ENCODE measurements at regions not wholly inside any gene's neighbourhood (a gene's known extent, or its start where the extent isn't known, plus 50 kb on each side); places are given as distances from the start of the nearest gene placed in this dataset.

GRCh38 chr10:131676800-131677421 is 223.9 kb upstream of the PPP2R2D start:
- no peak for DNase-seq

- no peak for DNase-seq
These were observed 223.1 kb upstream of the PPP2R2D start for GRCh38 chr10:131677671-131678070.

- DNase-seq, result no peak
These were observed 222.6 kb upstream of the PPP2R2D start for GRCh38 chr10:131678171-131678570.

GRCh38 chr10:131678613-131679012 is 222.2 kb upstream of the PPP2R2D start:
- DNase-seq, result no peak

GRCh38 chr10:131679926-131680325 is 220.9 kb upstream of the PPP2R2D start:
- no peak for DNase-seq

GRCh38 chr10:131681122-131681521 is 219.7 kb upstream of the PPP2R2D start:
- no peak for DNase-seq

- DNase-seq, result no peak
These were observed 219.2 kb upstream of the PPP2R2D start for GRCh38 chr10:131681656-131682055.

- no peak for DNase-seq
These were observed 218.4 kb upstream of the PPP2R2D start for GRCh38 chr10:131682271-131682962.

- DNase-seq, result no peak
These were observed 217.4 kb upstream of the PPP2R2D start for GRCh38 chr10:131683281-131683861.

- no peak for DNase-seq
These were observed 216.9 kb upstream of the PPP2R2D start for GRCh38 chr10:131683941-131684340.

GRCh38 chr10:131685007-131685406 is 215.8 kb upstream of the PPP2R2D start:
- no peak for DNase-seq

GRCh38 chr10:131685576-131685975 is 215.2 kb upstream of the PPP2R2D start:
- DNase-seq, result no peak

- no peak for DNase-seq
These were observed 213.9 kb upstream of the PPP2R2D start for GRCh38 chr10:131686781-131687420.

GRCh38 chr10:131688304-131688703 is 212.5 kb upstream of the PPP2R2D start:
- no peak for DNase-seq

- DNase-seq, result no peak
These were observed 211.8 kb upstream of the PPP2R2D start for GRCh38 chr10:131689016-131689415.

GRCh38 chr10:131689486-131689885 is 211.3 kb upstream of the PPP2R2D start:
- DNase-seq, result no peak

- DNase-seq, result no peak
These were observed 210.7 kb upstream of the PPP2R2D start for GRCh38 chr10:131689954-131690757.

GRCh38 chr10:131690805-131691239 is 210.0 kb upstream of the PPP2R2D start:
- no peak for DNase-seq

GRCh38 chr10:131691481-131692090 is 209.2 kb upstream of the PPP2R2D start:
- no peak for DNase-seq

- no peak for DNase-seq
These were observed 208.6 kb upstream of the PPP2R2D start for GRCh38 chr10:131692176-131692575.

GRCh38 chr10:131692686-131693334 is 208.0 kb upstream of the PPP2R2D start:
- no peak for DNase-seq

- no peak for DNase-seq
These were observed 207.0 kb upstream of the PPP2R2D start for GRCh38 chr10:131693766-131694165.
